Myocyte (in vitro differentiated cells): ENCODE measurements at regions not wholly inside any gene's neighbourhood (a gene's known extent, or its start where the extent isn't known, plus 50 kb on each side); places are given as distances from the start of the nearest gene placed in this dataset.
A peak's percentile ranks its signal among the peaks of the same experiment; 100 is the strongest.

Source experiments
- DNase-seq: peaks from one replicate; pipeline ENCODE4 v3.0.0-alpha.2; 2012; ENCODE audit warnings: low read depth

- no peak for DNase-seq
Measured at GRCh38 chr4:110675426-110675825, 52.5 kb upstream of the PITX2 start.

GRCh38 chr4:110676241-110676640 lies 53.4 kb upstream of the PITX2 start:
- DNase-seq = no peak

GRCh38 chr4:110678517-110679227 lies 55.8 kb upstream of the PITX2 start:
- no peak for DNase-seq

GRCh38 chr4:110680265-110680664 lies 57.4 kb upstream of the PITX2 start:
- no peak for DNase-seq

- no peak for DNase-seq
Measured at GRCh38 chr4:110681381-110681780, 58.5 kb upstream of the PITX2 start.

- no peak for DNase-seq
Measured at GRCh38 chr4:110682311-110682710, 59.4 kb upstream of the PITX2 start.

GRCh38 chr4:110683601-110684000 lies 60.7 kb upstream of the PITX2 start:
- DNase-seq = no peak

- DNase-seq = no peak
Measured at GRCh38 chr4:110702326-110702725, 79.4 kb upstream of the PITX2 start.

- no peak for DNase-seq
Measured at GRCh38 chr4:110704748-110705439, 82.0 kb upstream of the PITX2 start.

GRCh38 chr4:110705440-110705782 lies 82.5 kb upstream of the PITX2 start:
- no peak for DNase-seq

GRCh38 chr4:110710070-110710469 lies 87.2 kb upstream of the PITX2 start:
- no peak for DNase-seq

GRCh38 chr4:110712486-110712885 lies 89.6 kb upstream of the PITX2 start:
- DNase-seq = no peak

GRCh38 chr4:110730318-110730717 lies 107.4 kb upstream of the PITX2 start:
- DNase-seq = no peak

- peak; percentile 8 for DNase-seq
Measured at GRCh38 chr4:110733901-110734300, 111.0 kb upstream of the PITX2 start.

GRCh38 chr4:110735686-110736085 lies 112.8 kb upstream of the PITX2 start:
- peak; percentile 30 for DNase-seq

- no peak for DNase-seq
Measured at GRCh38 chr4:110737931-110738330, 115.1 kb upstream of the PITX2 start.

GRCh38 chr4:110742143-110742542 lies 119.3 kb upstream of the PITX2 start:
- DNase-seq = no peak

- DNase-seq = no peak
Measured at GRCh38 chr4:110748071-110748470, 125.2 kb upstream of the PITX2 start.

- DNase-seq = no peak
Measured at GRCh38 chr4:110751183-110751582, 128.3 kb upstream of the PITX2 start.

GRCh38 chr4:110751986-110752385 lies 129.1 kb upstream of the PITX2 start:
- no peak for DNase-seq

GRCh38 chr4:110753466-110753865 lies 130.6 kb upstream of the PITX2 start:
- no peak for DNase-seq

- no peak for DNase-seq
Measured at GRCh38 chr4:110754716-110755115, 131.8 kb upstream of the PITX2 start.

- DNase-seq = no peak
Measured at GRCh38 chr4:110769578-110769977, 146.7 kb upstream of the PITX2 start.
